GM12891 (cell line): ENCODE measurements at regions not wholly inside any gene's neighbourhood (a gene's known extent, or its start where the extent isn't known, plus 50 kb on each side); places are given as distances from the start of the nearest gene placed in this dataset.
"Not testable (repeated sequence)": the region's sequence is repeated elsewhere in the genome, so short reads cannot be mapped to it uniquely, and the experiment has no call there.

Experiments
- DNase-seq: peaks from one replicate; pipeline ENCODE4 v3.0.0; 2011; ENCODE audit warnings: low spot score; ENCODE audit not compliant: insufficient read length
- FAIRE-seq: peaks from 2 replicates; lab custom pipeline; 2011; peaks lifted over from hg19 to GRCh38; lab: Jason Lieb, UNC
- PAX5 ChIP-seq: IDR thresholded peaks from 2 replicates; pipeline ENCODE4 v1.6.1; 2011; ENCODE audit warnings: low read length, moderate library complexity, mild to moderate bottlenecking; ENCODE audit not compliant: insufficient read depth, severe bottlenecking
- POLR2A ChIP-seq: IDR thresholded peaks from 2 replicates; pipeline ENCODE4 v1.6.1; 2011; ENCODE audit warnings: low read depth, low read length, control low read depth
- POLR2AphosphoS5 ChIP-seq: IDR thresholded peaks from 2 replicates; pipeline ENCODE4 v1.6.1; 2011; ENCODE audit warnings: low read depth, low read length, control low read depth
- POU2F2 ChIP-seq: IDR thresholded peaks from 2 replicates; pipeline ENCODE4 v1.6.1; 2011; ENCODE audit warnings: low read depth, mild to moderate bottlenecking, control low read depth, low read length, moderate library complexity
- SPI1 ChIP-seq: IDR thresholded peaks from 2 replicates; pipeline ENCODE4 v1.6.1; 2011; ENCODE audit warnings: low read depth, low read length, control low read depth
- TAF1 ChIP-seq: IDR thresholded peaks from 2 replicates; pipeline ENCODE4 v1.6.1; 2011; ENCODE audit warnings: low read depth, low read length, control low read depth

GRCh38 chr2:183541766-183542165 lies 417.5 kb downstream of the NUP35 start:
- DNase-seq (no peak), FAIRE-seq (no peak)
- TF ChIP-seq SPI1 (no peak), POLR2AphosphoS5 (no peak), POLR2A (no peak), PAX5 (no peak), POU2F2 (no peak), TAF1 (no peak)

- no peak for TF ChIP-seq POLR2A
- no peak for TF ChIP-seq POU2F2
- no peak for TF ChIP-seq TAF1
- no peak for TF ChIP-seq SPI1
- no peak for TF ChIP-seq POLR2AphosphoS5
- no peak for TF ChIP-seq PAX5
- FAIRE-seq (no peak), DNase-seq (no peak)
Measured at GRCh38 chr2:183542606-183543005, 418.4 kb downstream of the NUP35 start.

- no peak for DNase-seq
- no peak for FAIRE-seq
- TF ChIP-seq POU2F2: no peak
- no peak for TF ChIP-seq SPI1
- TF ChIP-seq POLR2AphosphoS5: no peak
- TF ChIP-seq POLR2A: no peak
- no peak for TF ChIP-seq TAF1
- TF ChIP-seq PAX5: no peak
Measured at GRCh38 chr2:183543222-183543621, 419.0 kb downstream of the NUP35 start.

- FAIRE-seq (no peak), DNase-seq (peak; percentile 9)
- no peak for TF ChIP-seq SPI1
- TF ChIP-seq POLR2AphosphoS5: no peak
- no peak for TF ChIP-seq TAF1
- TF ChIP-seq PAX5: no peak
- no peak for TF ChIP-seq POLR2A
- no peak for TF ChIP-seq POU2F2
Measured at GRCh38 chr2:183543731-183544130, 419.5 kb downstream of the NUP35 start.

DNA sequence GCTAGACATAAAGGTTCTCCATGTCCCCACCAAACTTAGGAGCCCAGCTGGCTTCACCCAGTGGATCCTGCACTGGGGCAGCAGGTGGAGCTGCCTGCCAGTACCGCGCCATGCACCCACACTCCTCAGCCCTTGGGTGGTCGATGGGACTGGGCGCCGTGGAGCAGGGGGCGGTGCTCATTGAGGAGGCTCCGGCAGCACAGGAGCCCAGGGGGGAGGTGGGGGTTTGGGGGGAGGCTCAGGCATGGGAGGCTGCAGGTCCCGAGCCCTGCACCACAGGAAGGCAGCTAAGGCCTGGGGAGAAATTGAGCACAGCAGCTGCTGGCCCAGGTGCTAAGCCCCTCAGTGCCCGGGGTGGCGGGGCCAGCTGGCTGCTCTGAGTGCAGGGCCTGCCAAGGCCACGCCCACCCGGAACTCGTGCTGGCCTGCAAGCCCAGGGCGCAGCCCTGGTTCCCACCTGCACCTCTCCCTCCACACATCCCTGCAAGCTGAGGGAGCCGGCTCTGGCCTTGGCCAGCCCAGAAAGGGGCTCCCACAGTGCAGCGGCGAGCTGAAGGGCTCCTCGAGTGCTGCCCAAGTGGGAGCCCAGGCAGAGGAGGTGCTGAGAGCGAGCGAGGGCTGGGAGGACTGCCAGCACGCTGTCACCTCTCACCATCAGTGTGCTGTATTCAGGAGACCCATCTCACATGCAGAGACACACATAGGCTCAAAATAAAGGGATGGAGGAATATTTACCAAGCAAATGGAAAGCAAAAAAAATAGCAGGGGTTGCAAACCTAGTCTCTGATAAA lies 422.5 kb downstream of the NUP35 start:
- not testable (repeated sequence) for FAIRE-seq, DNase-seq

- FAIRE-seq: no peak
- DNase-seq: no peak
Measured at GRCh38 chr2:183552716-183553115, 428.5 kb downstream of the NUP35 start.

GRCh38 chr2:183564726-183565125 lies 440.5 kb downstream of the NUP35 start:
- FAIRE-seq (no peak), DNase-seq (no peak)
- TF ChIP-seq SPI1 (no peak), POLR2A (no peak), TAF1 (no peak), PAX5 (no peak), POLR2AphosphoS5 (no peak), POU2F2 (no peak)

More at GRCh38 chr2:183552716-183553115, 428.5 kb downstream of the NUP35 start:
- TF ChIP-seq POLR2A (no peak), SPI1 (no peak), POU2F2 (no peak), TAF1 (no peak), POLR2AphosphoS5 (no peak), PAX5 (no peak)

DNA sequence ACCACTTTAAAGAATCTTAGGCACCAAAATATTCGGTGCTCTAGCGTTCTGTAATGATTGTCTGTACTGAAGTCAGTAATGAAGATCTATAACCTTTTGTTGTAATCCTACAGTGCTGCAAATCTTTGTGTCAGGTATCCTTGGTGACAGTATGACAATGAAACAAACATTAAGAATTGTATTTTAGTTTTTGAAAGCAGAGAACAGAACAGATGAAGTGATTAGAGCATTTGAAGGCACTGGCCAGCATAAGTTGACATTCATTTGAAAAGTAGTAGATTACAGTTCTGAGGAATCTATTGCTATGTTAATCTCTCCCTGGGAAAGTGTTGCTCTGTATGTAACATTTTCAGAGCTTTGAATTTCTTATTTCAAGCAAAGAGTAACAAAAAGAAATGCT lies 451.2 kb downstream of the NUP35 start:
- TF ChIP-seq POLR2AphosphoS5: no peak
- TF ChIP-seq PAX5: no peak
- TF ChIP-seq POLR2A: no peak
- no peak for TF ChIP-seq POU2F2
- no peak for TF ChIP-seq TAF1
- TF ChIP-seq SPI1: no peak
- FAIRE-seq: no peak

GRCh38 chr2:183579686-183580085 lies 455.4 kb downstream of the NUP35 start:
- TF ChIP-seq TAF1: no peak
- no peak for TF ChIP-seq PAX5
- TF ChIP-seq POU2F2: no peak
- no peak for TF ChIP-seq POLR2A
- DNase-seq (no peak), FAIRE-seq (no peak)

More for the DNA sequence above, 451.2 kb downstream of the NUP35 start:
- DNase-seq: no peak

DNA sequence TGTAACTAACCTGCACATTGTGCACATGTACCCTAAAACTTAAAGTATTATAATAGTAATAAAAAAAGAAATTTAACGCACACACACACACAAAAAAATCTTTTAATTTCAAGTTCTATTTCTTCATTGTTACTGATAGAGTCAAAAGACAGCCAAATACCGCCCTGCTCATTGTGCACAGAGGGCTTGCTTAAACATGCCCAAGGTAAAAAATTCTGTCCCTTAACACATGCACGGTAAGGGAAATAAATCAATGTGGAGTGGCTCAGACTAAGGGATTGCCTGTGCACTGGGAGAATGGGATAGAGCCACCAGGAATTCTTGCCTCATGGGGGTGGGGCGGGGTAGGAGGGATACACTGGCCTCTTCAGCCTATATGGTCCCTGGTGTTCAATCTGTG lies 468.0 kb downstream of the NUP35 start:
- TF ChIP-seq POLR2AphosphoS5 (no peak), POU2F2 (no peak), TAF1 (no peak), SPI1 (no peak), PAX5 (no peak), POLR2A (no peak)
- DNase-seq (no peak), FAIRE-seq (no peak)
